Peyer's patch (tissue), 4 donors: ENCODE measurements at regions not wholly inside any gene's neighbourhood (a gene's known extent, or its start where the extent isn't known, plus 50 kb on each side); places are given as distances from the start of the nearest gene placed in this dataset.

Experiments used
- CTCF ChIP-seq, 6 experiments: fragments of 450-650 bp in 4 of 6; fragments of 200-600 bp in 2 of 6; sonication (generic) in 1 of 6; IDR thresholded peaks; one replicate each; pipeline ENCODE4 v1.5.1; 2017 to 2019; ENCODE audit warnings: antibody characterized with exemption in 6 of 6, mild to moderate bottlenecking in 3 of 6, moderate library complexity in 1 of 6
- POLR2A ChIP-seq, 2 donors: fragments of 450-650 bp; IDR thresholded peaks; one replicate each; pipeline ENCODE4 v1.5.1; 2017; ENCODE audit warnings: antibody characterized with exemption in 2 of 2, mild to moderate bottlenecking in 2 of 2, moderate library complexity in 2 of 2

GRCh38 chr14:49199159-49199558 is 387.0 kb downstream of the RPS29 start:
- TF ChIP-seq CTCF (IDR thresholded peaks at IDR 0.05), result no peak
- no peak for TF ChIP-seq POLR2A (IDR thresholded peaks at IDR 0.05)
